ENCODE measurements at regions not wholly inside any gene's neighbourhood (a gene's known extent, or its start where the extent isn't known, plus 50 kb on each side); places are given as distances from the start of the nearest gene placed in this dataset.

- no peaks in the 10 kb centered on the region for H3K9me3 Mint-ChIP-seq
- no peaks in the 10 kb centered on the region for H3K36me3 Mint-ChIP-seq (ENCODE audit: low read depth)
- H3K4me3 Mint-ChIP-seq (ENCODE audit: low read depth), result no peak overlapping the region
- intact Hi-C loops (cut with micrococcal nuclease), result no loop called here
- no peak overlapping the region for H3K27ac Mint-ChIP-seq
- H3K4me1 Mint-ChIP-seq (ENCODE audit: low read depth), result no peaks in the 10 kb centered on the region
- DNase-seq (ENCODE audit: low spot score), result no peak
- H3K27me3 Mint-ChIP-seq (ENCODE audit: low read depth), result peaks cover 9% of the 10 kb centered on the region
These were observed 255.5 kb upstream of the RPL38 start for GRCh38 chr17:73947966-73948355.

DNA sequence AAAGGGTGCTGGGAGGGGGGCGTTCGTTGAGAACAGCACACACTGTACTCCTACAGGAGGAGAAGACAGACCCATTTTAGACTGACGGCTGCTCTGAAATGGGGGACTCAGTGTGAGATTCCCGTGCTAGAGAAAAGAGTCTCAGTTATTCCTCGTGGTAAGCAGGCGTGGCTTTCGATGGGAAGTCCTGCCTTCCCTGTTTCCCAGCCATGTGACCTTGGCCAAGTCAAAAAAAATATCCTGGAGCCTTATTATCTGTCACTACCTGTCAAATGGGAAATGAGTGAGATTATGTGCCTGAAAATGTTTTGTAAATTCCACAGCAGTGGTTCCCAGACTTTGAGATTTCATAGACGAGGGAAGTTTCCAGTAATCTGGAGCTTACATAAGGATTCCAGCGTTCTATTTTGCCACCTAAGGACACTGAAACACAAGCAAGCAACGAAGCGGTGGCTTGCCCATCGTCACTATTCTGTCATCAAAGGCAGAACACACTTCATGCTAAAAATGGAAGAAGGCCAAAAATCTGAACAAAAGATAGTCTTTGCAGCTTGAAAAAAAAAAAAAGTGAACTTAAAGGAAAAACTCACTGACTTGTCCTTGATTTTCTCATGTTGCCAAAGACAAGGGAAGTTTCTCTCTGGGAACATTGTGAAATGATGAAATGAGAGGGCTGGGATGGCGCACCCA is 253.4 kb upstream of the RPL38 start:
- no peak overlapping the region for H3K27ac Mint-ChIP-seq
- no peak overlapping the region for H3K4me3 Mint-ChIP-seq (ENCODE audit: low read depth)
- DNase-seq (ENCODE audit: low spot score), result no peak
- H3K4me1 Mint-ChIP-seq (ENCODE audit: low read depth), result no peaks in the 10 kb centered on the region
- no peaks in the 10 kb centered on the region for H3K36me3 Mint-ChIP-seq (ENCODE audit: low read depth)
- H3K9me3 Mint-ChIP-seq, result no peaks in the 10 kb centered on the region
- peaks cover 9% of the 10 kb centered on the region for H3K27me3 Mint-ChIP-seq (ENCODE audit: low read depth)
- intact Hi-C loops (cut with micrococcal nuclease), result no loop called here

DNA sequence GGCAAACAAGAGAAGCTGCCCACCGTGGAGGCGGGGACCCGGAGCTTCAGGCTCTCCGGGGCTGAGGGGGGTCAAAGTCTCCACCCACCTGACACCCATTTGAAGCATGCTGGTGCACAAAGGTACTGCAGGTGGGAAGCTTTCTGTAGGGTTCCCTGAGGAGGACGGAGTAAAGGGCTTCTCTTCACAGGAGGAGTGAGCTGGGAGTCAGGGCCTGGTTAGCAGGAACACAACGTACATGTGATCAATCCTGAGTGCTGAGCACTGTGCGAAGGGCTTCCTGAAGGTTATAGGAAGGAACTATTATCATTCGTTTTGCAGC is 252.9 kb upstream of the RPL38 start:
- Mint-ChIP-seq H3K4me3 (ENCODE audit: low read depth) (no peak overlapping the region), H3K27ac (no peak overlapping the region), H3K4me1 (ENCODE audit: low read depth) (no peaks in the 10 kb centered on the region), H3K36me3 (ENCODE audit: low read depth) (no peaks in the 10 kb centered on the region), H3K27me3 (ENCODE audit: low read depth) (peaks cover 9% of the 10 kb centered on the region), H3K9me3 (no peaks in the 10 kb centered on the region)
- intact Hi-C loops (cut with micrococcal nuclease), result no loop called here
- no peak for DNase-seq (ENCODE audit: low spot score)

DNA sequence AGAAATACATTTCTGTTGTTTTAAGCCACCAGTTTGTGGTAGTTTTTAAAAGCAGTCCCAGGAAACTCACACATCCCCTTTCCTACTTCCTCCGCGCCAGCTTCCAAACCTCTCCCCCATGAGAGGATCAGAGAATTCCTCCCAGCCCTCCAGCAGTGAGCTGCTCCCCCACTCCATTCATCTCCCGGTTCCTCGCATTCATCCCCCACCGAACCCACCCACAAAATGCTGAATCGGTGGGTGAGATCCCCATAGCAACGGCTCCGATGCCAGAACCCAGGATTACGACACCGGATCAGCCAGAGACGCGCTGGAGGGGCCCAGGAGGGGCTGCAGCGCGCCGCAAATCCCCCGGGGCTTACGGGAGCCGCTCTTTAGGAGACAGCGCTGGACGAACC is 251.4 kb upstream of the RPL38 start:
- H3K9me3 Mint-ChIP-seq, result no peaks in the 10 kb centered on the region
- H3K4me3 Mint-ChIP-seq (ENCODE audit: low read depth), result no peak overlapping the region

GRCh38 chr17:73952480-73953205 is 250.8 kb upstream of the RPL38 start:
- no peaks in the 10 kb centered on the region for H3K36me3 Mint-ChIP-seq (ENCODE audit: low read depth)
- intact Hi-C loops (cut with micrococcal nuclease), result no loop called here
- no peak overlapping the region for H3K27ac Mint-ChIP-seq
- H3K4me3 Mint-ChIP-seq (ENCODE audit: low read depth), result no peak overlapping the region
- H3K9me3 Mint-ChIP-seq, result no peaks in the 10 kb centered on the region
- no peaks in the 10 kb centered on the region for H3K4me1 Mint-ChIP-seq (ENCODE audit: low read depth)
- DNase-seq (ENCODE audit: low spot score), result no peak
- peaks cover 9% of the 10 kb centered on the region for H3K27me3 Mint-ChIP-seq (ENCODE audit: low read depth)

More for the DNA sequence above, 251.4 kb upstream of the RPL38 start:
- DNase-seq (ENCODE audit: low spot score), result no peak
- no peaks in the 10 kb centered on the region for H3K4me1 Mint-ChIP-seq (ENCODE audit: low read depth)
- no peaks in the 10 kb centered on the region for H3K36me3 Mint-ChIP-seq (ENCODE audit: low read depth)
- intact Hi-C loops (cut with micrococcal nuclease), result no loop called here
- H3K27ac Mint-ChIP-seq, result no peak overlapping the region
- H3K27me3 Mint-ChIP-seq (ENCODE audit: low read depth), result peaks cover 9% of the 10 kb centered on the region

DNA sequence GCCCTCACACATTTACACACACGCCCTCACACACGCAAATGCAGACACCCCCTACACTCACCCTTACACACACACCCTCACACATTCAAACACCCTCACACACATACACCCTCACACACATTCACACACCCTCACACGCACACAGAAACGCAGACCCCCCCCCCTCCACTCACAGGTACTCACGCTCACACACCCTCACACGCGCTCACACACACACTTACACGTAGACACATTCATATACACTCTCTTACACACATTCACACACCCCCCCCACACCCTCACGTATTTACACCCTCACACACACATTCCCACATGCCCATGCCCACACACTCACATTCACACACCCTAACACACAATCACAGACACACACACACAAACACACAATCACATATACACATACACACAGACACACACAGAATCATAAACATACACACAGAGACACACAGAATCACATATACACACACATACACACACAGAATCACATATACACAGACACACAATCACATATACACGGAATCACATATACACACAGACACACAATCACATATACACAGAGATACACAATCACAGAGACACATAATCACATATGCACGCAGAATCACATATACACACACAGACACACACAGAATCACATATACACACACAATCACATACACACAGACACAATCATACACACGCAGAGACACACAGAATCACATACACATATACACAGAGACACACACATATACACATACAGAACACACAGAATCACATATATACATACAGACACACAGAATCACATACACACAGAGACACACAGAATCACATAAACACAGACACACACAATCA is 250.1 kb upstream of the RPL38 start:
- intact Hi-C loops (cut with micrococcal nuclease), result no loop called here
- no peaks in the 10 kb centered on the region for H3K4me1 Mint-ChIP-seq (ENCODE audit: low read depth)
- H3K27ac Mint-ChIP-seq, result no peak overlapping the region
- H3K9me3 Mint-ChIP-seq, result no peaks in the 10 kb centered on the region
- H3K4me3 Mint-ChIP-seq (ENCODE audit: low read depth), result no peak overlapping the region
- no peak for DNase-seq (ENCODE audit: low spot score)
- H3K36me3 Mint-ChIP-seq (ENCODE audit: low read depth), result no peaks in the 10 kb centered on the region
- H3K27me3 Mint-ChIP-seq (ENCODE audit: low read depth), result peaks cover 9% of the 10 kb centered on the region

DNA sequence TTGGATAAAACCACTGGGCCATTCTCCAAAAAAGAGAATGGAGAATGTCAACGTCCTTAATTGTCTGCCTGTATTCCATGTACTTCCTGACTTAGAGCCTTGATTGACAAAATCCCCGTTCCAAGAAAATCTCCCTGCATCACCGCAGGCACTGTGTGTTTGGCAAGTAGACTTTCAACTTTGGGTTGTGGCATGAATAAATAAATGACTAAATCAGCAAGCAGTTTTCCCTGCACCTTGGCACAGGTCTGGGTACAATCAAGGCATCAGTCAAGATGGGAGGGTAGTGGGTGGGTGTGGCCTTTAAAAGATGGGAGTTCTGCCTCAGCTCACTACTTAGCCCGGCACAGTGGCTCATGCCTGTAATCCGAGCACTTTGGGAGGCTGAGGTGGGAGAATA is 248.5 kb upstream of the RPL38 start:
- Mint-ChIP-seq H3K9me3 (no peaks in the 10 kb centered on the region), H3K27ac (no peak overlapping the region), H3K36me3 (ENCODE audit: low read depth) (no peaks in the 10 kb centered on the region), H3K4me1 (ENCODE audit: low read depth) (no peaks in the 10 kb centered on the region), H3K27me3 (ENCODE audit: low read depth) (peaks cover 9% of the 10 kb centered on the region), H3K4me3 (ENCODE audit: low read depth) (no peak overlapping the region)
- intact Hi-C loops (cut with micrococcal nuclease), result no loop called here
- DNase-seq (ENCODE audit: low spot score), result no peak

- H3K4me3 Mint-ChIP-seq (ENCODE audit: low read depth), result no peak overlapping the region
- no peaks in the 10 kb centered on the region for H3K36me3 Mint-ChIP-seq (ENCODE audit: low read depth)
- no peak for DNase-seq (ENCODE audit: low spot score)
- no peaks in the 10 kb centered on the region for H3K9me3 Mint-ChIP-seq
- intact Hi-C loops (cut with micrococcal nuclease), result no loop called here
- H3K27me3 Mint-ChIP-seq (ENCODE audit: low read depth), result peaks cover 9% of the 10 kb centered on the region
- H3K27ac Mint-ChIP-seq, result no peak overlapping the region
- no peaks in the 10 kb centered on the region for H3K4me1 Mint-ChIP-seq (ENCODE audit: low read depth)
These were observed 247.9 kb upstream of the RPL38 start for GRCh38 chr17:73955616-73956015.

GRCh38 chr17:73956169-73956568 is 247.3 kb upstream of the RPL38 start:
- peaks cover 9% of the 10 kb centered on the region for H3K27me3 Mint-ChIP-seq (ENCODE audit: low read depth)
- intact Hi-C loops (cut with micrococcal nuclease), result no loop called here
- no peaks in the 10 kb centered on the region for H3K9me3 Mint-ChIP-seq
- no peaks in the 10 kb centered on the region for H3K4me1 Mint-ChIP-seq (ENCODE audit: low read depth)
- H3K36me3 Mint-ChIP-seq (ENCODE audit: low read depth), result no peaks in the 10 kb centered on the region
- DNase-seq (ENCODE audit: low spot score), result no peak
- H3K27ac Mint-ChIP-seq, result no peak overlapping the region
- H3K4me3 Mint-ChIP-seq (ENCODE audit: low read depth), result no peak overlapping the region

- H3K4me1 Mint-ChIP-seq (ENCODE audit: low read depth), result no peaks in the 10 kb centered on the region
- H3K27ac Mint-ChIP-seq, result no peak overlapping the region
- no peaks in the 10 kb centered on the region for H3K36me3 Mint-ChIP-seq (ENCODE audit: low read depth)
- intact Hi-C loops (cut with micrococcal nuclease), result no loop called here
- DNase-seq (ENCODE audit: low spot score), result peak; percentile 13
- peaks cover 4% of the 10 kb centered on the region for H3K27me3 Mint-ChIP-seq (ENCODE audit: low read depth)
- no peak overlapping the region for H3K4me3 Mint-ChIP-seq (ENCODE audit: low read depth)
- no peaks in the 10 kb centered on the region for H3K9me3 Mint-ChIP-seq
These were observed 246.6 kb upstream of the RPL38 start for GRCh38 chr17:73956595-73957465.

- Mint-ChIP-seq H3K4me3 (ENCODE audit: low read depth) (no peak overlapping the region), H3K36me3 (ENCODE audit: low read depth) (no peaks in the 10 kb centered on the region), H3K27me3 (ENCODE audit: low read depth) (no peaks in the 10 kb centered on the region), H3K9me3 (no peaks in the 10 kb centered on the region), H3K4me1 (ENCODE audit: low read depth) (no peaks in the 10 kb centered on the region), H3K27ac (no peak overlapping the region)
- DNase-seq (ENCODE audit: low spot score), result no peak
- intact Hi-C loops (cut with micrococcal nuclease), result no loop called here
These were observed 245.9 kb upstream of the RPL38 start for GRCh38 chr17:73957564-73957963.

DNA sequence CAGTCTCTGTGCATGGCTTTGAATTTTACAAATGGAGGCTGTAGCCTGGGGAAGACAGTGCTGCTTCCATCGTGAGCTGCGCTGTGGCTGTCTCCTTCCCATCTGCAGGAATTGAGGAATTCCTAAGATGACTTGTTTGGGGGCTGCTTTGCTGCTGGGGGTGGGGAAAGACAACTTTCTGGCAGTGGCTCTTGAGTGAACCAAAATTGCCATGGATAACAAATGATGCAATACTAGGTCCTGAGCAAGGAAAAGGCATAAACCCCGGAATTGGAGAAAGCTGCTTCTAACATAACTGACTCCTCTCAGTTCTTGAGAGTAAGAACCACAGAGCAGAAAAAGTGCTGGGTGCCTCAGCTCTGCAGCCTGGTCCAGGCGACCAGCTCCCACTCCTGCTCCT is 245.0 kb upstream of the RPL38 start:
- no peaks in the 10 kb centered on the region for H3K4me1 Mint-ChIP-seq (ENCODE audit: low read depth)
- intact Hi-C loops (cut with micrococcal nuclease), result no loop called here
- no peaks in the 10 kb centered on the region for H3K36me3 Mint-ChIP-seq (ENCODE audit: low read depth)
- DNase-seq (ENCODE audit: low spot score), result no peak
- no peaks in the 10 kb centered on the region for H3K9me3 Mint-ChIP-seq
- H3K27ac Mint-ChIP-seq, result no peak overlapping the region
- no peaks in the 10 kb centered on the region for H3K27me3 Mint-ChIP-seq (ENCODE audit: low read depth)
- no peak overlapping the region for H3K4me3 Mint-ChIP-seq (ENCODE audit: low read depth)

Measured in activated T-helper 2 cell treated with anti-CD3 and anti-CD28 coated beads, Interferon-gamma antibody, Interleukin-2, Interleukin-4, amounts not matched to agents 10 μg/mL and 5 μg/mL and 100 μg/mL, durations not matched to agents 14 hours and 24 hours and 36 hours (primary cell).